B cell (primary cell): ENCODE measurements at regions not wholly inside any gene's neighbourhood (a gene's known extent, or its start where the extent isn't known, plus 50 kb on each side); places are given as distances from the start of the nearest gene placed in this dataset.

ENCODE experiments used
- ATAC-seq: fragments of 200-7000 bp; cut with Tn5 transposase; one replicate; pipeline ENCODE4 v1.10.0; 2021; ENCODE audit warnings: low read depth, mild to moderate bottlenecking, moderate number of reproducible peaks, moderate library complexity
- CTCF ChIA-PET: fragments of 350-600 bp; sonication (Branson Sonifier 250); formaldehyde crosslinking; loops from one replicate; lab custom pipeline; 2021; ENCODE audit warnings: antibody characterized with exemption, inconsistent platforms; lab: Charles Lee
- POLR2A ChIA-PET: fragments of 350-600 bp; sonication (Branson Sonifier 250); formaldehyde crosslinking; loops from one replicate; lab custom pipeline; 2021; ENCODE audit warnings: antibody characterized with exemption; lab: Charles Lee
- DNase-seq: peaks from one replicate; pipeline ENCODE4 v3.0.0; 2013
- H2AFZ ChIP-seq: 2 replicates; pipeline ENCODE4 v1.6.1; 2012; ENCODE audit warnings: mild to moderate bottlenecking, low read depth, low read length; ENCODE audit not compliant: insufficient read depth, poor library complexity, severe bottlenecking
- H3K27ac ChIP-seq, 2 donors: 1 replicate in 1 of 2; 2 replicates in 1 of 2; pipeline ENCODE4 v1.5.1; 2012 to 2013; ENCODE audit warnings: low read length in 2 of 2, mild to moderate bottlenecking in 2 of 2, moderate library complexity in 1 of 2
- H3K27me3 ChIP-seq, 4 experiments: fragments of 200-600 bp in 1 of 4; sonication (generic) in 1 of 4; replicated peaks in 1 of 4; 1 replicate in 2 of 4; 2 replicates in 2 of 4; pipeline versions ENCODE4 v1.6.1 to v1.7.0; 2013 to 2016; ENCODE audit warnings: low read length in 3 of 4, mild to moderate bottlenecking in 2 of 4, mixed read lengths in 1 of 4, moderate library complexity in 1 of 4; ENCODE audit not compliant: insufficient read depth in 4 of 4, control insufficient read depth in 3 of 4; ENCODE audit errors: control extremely low read depth in 1 of 4
- H3K36me3 ChIP-seq, 2 experiments: replicated peaks in 1 of 2; 1 replicate in 1 of 2; 2 replicates in 1 of 2; pipeline versions ENCODE4 v1.6.1 to v1.7.1; 2013; ENCODE audit warnings: low read length in 1 of 2; ENCODE audit not compliant: insufficient read depth in 2 of 2, control insufficient read depth in 1 of 2; ENCODE audit errors: control extremely low read depth in 1 of 2, extremely low read depth in 1 of 2
- H3K4me1 ChIP-seq, 2 donors: fragments of 200-600 bp in 1 of 2; sonication (generic) in 1 of 2; 1 replicate in 1 of 2; 2 replicates in 1 of 2; pipeline versions ENCODE4 v1.5.1 to v1.6.1; 2013 to 2017; ENCODE audit warnings: low read length in 2 of 2; ENCODE audit not compliant: control insufficient read depth in 2 of 2, insufficient read depth in 2 of 2
- H3K4me2 ChIP-seq: replicated peaks from 2 replicates; pipeline ENCODE3; 2012; ENCODE audit warnings: mild to moderate bottlenecking, low read depth, low read length; ENCODE audit not compliant: poor library complexity, severe bottlenecking
- H3K4me3 ChIP-seq, 5 experiments: fragments of 200-600 bp in 1 of 5; sonication (generic) in 1 of 5; 1 replicate in 3 of 5; 2 replicates in 2 of 5; pipeline versions ENCODE4 v1.5.1 to v1.7.0; 2011 to 2016; ENCODE audit warnings: low read length in 4 of 5, mild to moderate bottlenecking in 4 of 5, low read depth in 2 of 5, control low read depth in 1 of 5, moderate library complexity in 1 of 5; ENCODE audit not compliant: insufficient read depth in 1 of 5; ENCODE audit errors: control extremely low read depth in 1 of 5, extremely low read depth in 1 of 5
- H3K79me2 ChIP-seq: fragments of 200-600 bp; sonication (generic); one replicate; pipeline ENCODE4 v1.6.0; 2016; ENCODE audit warnings: low read length; ENCODE audit not compliant: control insufficient read depth, insufficient read depth
- H3K9ac ChIP-seq: fragments of 200-600 bp; sonication (generic); 2 replicates; pipeline ENCODE4 v1.6.1; 2017; ENCODE audit warnings: mild to moderate bottlenecking, low read length, moderate library complexity
- H3K9me3 ChIP-seq, 3 donors: one replicate each; pipeline versions ENCODE4 v1.6.1 to v1.7.1; 2013; ENCODE audit warnings: low read length in 2 of 3; ENCODE audit not compliant: control insufficient read depth in 2 of 3, insufficient read depth in 1 of 3; ENCODE audit errors: control extremely low read depth in 1 of 3
- H4K20me1 ChIP-seq: 2 replicates; pipeline ENCODE4 v1.6.0; 2012; ENCODE audit warnings: mild to moderate bottlenecking, low read length; ENCODE audit not compliant: insufficient read depth, control insufficient read depth, poor library complexity, severe bottlenecking
- H3K27ac Mint-ChIP-seq: one replicate; pipeline ENCODE4 v1.8.0; 2021; ENCODE audit warnings: mixed read lengths
- H3K27me3 Mint-ChIP-seq: one replicate; pipeline ENCODE4 v1.8.0; 2021; ENCODE audit warnings: mixed read lengths
- H3K4me1 Mint-ChIP-seq: one replicate; pipeline ENCODE4 v1.8.0; 2021; ENCODE audit warnings: mixed read lengths
- H3K4me3 Mint-ChIP-seq: one replicate; pipeline ENCODE4 v1.8.0; 2021; ENCODE audit warnings: mixed read lengths
- H3K9me3 Mint-ChIP-seq: one replicate; pipeline ENCODE4 v1.8.0; 2022; ENCODE audit warnings: mixed read lengths; ENCODE audit not compliant: insufficient read depth
- EZH2 ChIP-seq: IDR thresholded peaks from 2 replicates; pipeline ENCODE4 v1.6.1; 2012; ENCODE audit warnings: borderline replicate concordance, low read depth, mild to moderate bottlenecking, moderate library complexity, low read length; ENCODE audit not compliant: insufficient read depth, poor library complexity, severe bottlenecking
- WGBS: methylation state at CpG from one replicate; pipeline ENCODE4 v1.1.5; 2013; ENCODE audit warnings: missing lambda C conversion rate; ENCODE audit not compliant: insufficient coverage; 5-methylcytosine and 5-hydroxymethylcytosine counted together
- intact Hi-C: fragments of 100-400 bp; cut with micrococcal nuclease; formaldehyde crosslinking; loops from one replicate; pipeline ENCODE4 v1.10.0; 2022
- TF ChIP-seq, protein P1 (sequence below): fragments of 200-600 bp; IDR thresholded peaks from one replicate; pipeline ENCODE4 v1.8.0; 2022; ENCODE audit warnings: antibody characterized with exemption, mild to moderate bottlenecking

DNA sequence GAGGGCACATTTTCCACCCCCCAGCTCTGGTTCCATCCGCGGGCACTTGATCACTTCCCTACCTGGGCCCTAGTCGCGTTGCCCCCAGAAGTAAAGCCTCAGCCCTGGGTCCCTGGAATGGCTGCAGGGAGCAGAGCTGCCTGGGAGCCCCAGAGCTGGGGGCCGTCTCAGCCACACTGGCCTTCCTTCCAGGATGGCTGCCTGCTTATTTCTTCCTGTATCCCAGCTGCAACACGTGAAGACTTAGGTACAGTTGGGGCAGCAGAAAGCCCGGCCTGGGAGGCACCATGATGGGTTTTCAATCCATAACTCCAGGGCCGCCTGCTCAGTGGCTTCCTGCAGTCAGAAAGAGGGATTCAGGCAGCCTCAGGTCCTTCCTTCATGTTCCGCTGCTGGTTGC, 232.3 kb downstream of the IRX2 start:
- DNase-seq, result no peak
- intact Hi-C loops, result no loop called here

DNA sequence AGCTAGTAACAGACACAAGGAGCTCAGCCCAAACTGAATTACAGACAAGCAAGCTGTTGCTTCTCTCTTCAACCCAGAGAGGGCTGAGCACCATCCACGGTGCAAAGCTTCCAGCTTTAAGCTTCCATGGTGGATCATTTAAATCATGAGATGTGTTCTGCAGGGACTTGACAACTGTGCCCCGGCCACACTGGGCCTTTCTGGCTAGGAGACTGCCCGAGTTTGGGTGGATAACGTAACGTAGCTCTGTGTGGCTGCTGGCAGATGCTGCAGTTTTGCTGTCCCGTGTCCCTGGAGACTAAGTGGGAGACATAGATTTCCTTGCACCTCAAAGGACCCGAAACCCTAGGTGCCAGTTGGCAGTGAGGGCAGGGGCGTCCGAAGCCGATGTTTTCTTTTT, 234.0 kb downstream of the IRX2 start:
- TF ChIP-seq, protein P1, sequence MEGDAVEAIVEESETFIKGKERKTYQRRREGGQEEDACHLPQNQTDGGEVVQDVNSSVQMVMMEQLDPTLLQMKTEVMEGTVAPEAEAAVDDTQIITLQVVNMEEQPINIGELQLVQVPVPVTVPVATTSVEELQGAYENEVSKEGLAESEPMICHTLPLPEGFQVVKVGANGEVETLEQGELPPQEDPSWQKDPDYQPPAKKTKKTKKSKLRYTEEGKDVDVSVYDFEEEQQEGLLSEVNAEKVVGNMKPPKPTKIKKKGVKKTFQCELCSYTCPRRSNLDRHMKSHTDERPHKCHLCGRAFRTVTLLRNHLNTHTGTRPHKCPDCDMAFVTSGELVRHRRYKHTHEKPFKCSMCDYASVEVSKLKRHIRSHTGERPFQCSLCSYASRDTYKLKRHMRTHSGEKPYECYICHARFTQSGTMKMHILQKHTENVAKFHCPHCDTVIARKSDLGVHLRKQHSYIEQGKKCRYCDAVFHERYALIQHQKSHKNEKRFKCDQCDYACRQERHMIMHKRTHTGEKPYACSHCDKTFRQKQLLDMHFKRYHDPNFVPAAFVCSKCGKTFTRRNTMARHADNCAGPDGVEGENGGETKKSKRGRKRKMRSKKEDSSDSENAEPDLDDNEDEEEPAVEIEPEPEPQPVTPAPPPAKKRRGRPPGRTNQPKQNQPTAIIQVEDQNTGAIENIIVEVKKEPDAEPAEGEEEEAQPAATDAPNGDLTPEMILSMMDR, result no peak
- TF ChIP-seq EZH2, result no peak
- DNase-seq, result no peak
- H3K36me3 ChIP-seq, result no peaks in the 10 kb centered on the region
- POLR2A ChIA-PET, result no interaction called here
- no peak overlapping the region for H3K9ac ChIP-seq
- no peaks in the 10 kb centered on the region for H3K79me2 ChIP-seq
- no peaks in the 10 kb centered on the region for H3K27me3 ChIP-seq
- no peak overlapping the region for H3K4me2 ChIP-seq
- intact Hi-C loops, result no loop called here
- Mint-ChIP-seq H3K4me1 (no peaks in the 10 kb centered on the region), H3K4me3 (no peak overlapping the region), H3K27ac (no peak overlapping the region), H3K27me3 (no peaks in the 10 kb centered on the region), H3K9me3 (no peaks in the 10 kb centered on the region)
- H3K4me3 ChIP-seq, result no peak overlapping the region
- H4K20me1 ChIP-seq, result no peaks in the 10 kb centered on the region
- H3K9me3 ChIP-seq, result peaks cover 0 to 21% (median 0%) of the 10 kb centered on the region in 3 donors
- H3K4me1 ChIP-seq, result no peaks in the 10 kb centered on the region
- ATAC-seq, result no peak
- 77% methylated on average over 6 of the region's 10 CpGs for WGBS
- H2AFZ ChIP-seq, result no peak overlapping the region
- H3K27ac ChIP-seq, result no peak overlapping the region
- CTCF ChIA-PET, result no interaction called here

More for the DNA sequence above, 232.3 kb downstream of the IRX2 start:
- H2AFZ ChIP-seq, result no peak overlapping the region
- Mint-ChIP-seq H3K4me1 (no peaks in the 10 kb centered on the region), H3K4me3 (no peak overlapping the region), H3K27ac (no peak overlapping the region), H3K27me3 (no peaks in the 10 kb centered on the region), H3K9me3 (no peaks in the 10 kb centered on the region)
- H3K9me3 ChIP-seq, result peaks cover 0 to 29% (median 0%) of the 10 kb centered on the region in 3 donors
- no peak overlapping the region for H3K27ac ChIP-seq
- H3K4me2 ChIP-seq, result no peak overlapping the region
- no peaks in the 10 kb centered on the region for H3K27me3 ChIP-seq
- no peak overlapping the region for H3K4me3 ChIP-seq
- H3K79me2 ChIP-seq, result no peaks in the 10 kb centered on the region
- H3K4me1 ChIP-seq, result no peaks in the 10 kb centered on the region
- no peak overlapping the region for H3K9ac ChIP-seq
- no peaks in the 10 kb centered on the region for H4K20me1 ChIP-seq
- ChIA-PET POLR2A (no interaction called here), CTCF (no interaction called here)
- WGBS, result 75% methylated on average over 7 of the region's 9 CpGs
- no peaks in the 10 kb centered on the region for H3K36me3 ChIP-seq
- TF ChIP-seq, protein P1, result no peak
- no peak for TF ChIP-seq EZH2
- no peak for ATAC-seq
